ENCODE measurements at regions not wholly inside any gene's neighbourhood (a gene's known extent, or its start where the extent isn't known, plus 50 kb on each side); places are given as distances from the start of the nearest gene placed in this dataset.

- no peak for DNase-seq (ENCODE audit: low read depth)
- TF ChIP-seq CTCF (IDR thresholded peaks at IDR 0.05; ENCODE audit: control insufficient read depth, extremely low read depth, insufficient read depth), result no peak
- H3K4me3 ChIP-seq (ENCODE audit: low read depth, low read length), result no peak overlapping the region
Measured at GRCh38 chr14:103267226-103267910, 66.7 kb upstream of the EIF5 start.

GRCh38 chr14:103271189-103271588 lies 62.8 kb upstream of the EIF5 start:
- TF ChIP-seq CTCF (IDR thresholded peaks at IDR 0.05; ENCODE audit: control insufficient read depth, extremely low read depth, insufficient read depth), result no peak
- H3K4me3 ChIP-seq (ENCODE audit: low read depth, low read length), result no peak overlapping the region
- DNase-seq (ENCODE audit: low read depth), result no peak

GRCh38 chr14:103273145-103273744 lies 60.8 kb upstream of the EIF5 start:
- no peak overlapping the region for H3K4me3 ChIP-seq (ENCODE audit: low read depth, low read length)
- TF ChIP-seq CTCF (IDR thresholded peaks at IDR 0.05; ENCODE audit: control insufficient read depth, extremely low read depth, insufficient read depth), result no peak
- DNase-seq (ENCODE audit: low read depth), result no peak

- no peak for DNase-seq (ENCODE audit: low read depth)
- TF ChIP-seq CTCF (IDR thresholded peaks at IDR 0.05; ENCODE audit: control insufficient read depth, extremely low read depth, insufficient read depth), result no peak
- H3K4me3 ChIP-seq (ENCODE audit: low read depth, low read length), result no peak overlapping the region
Measured at GRCh38 chr14:103273745-103274615, 60.1 kb upstream of the EIF5 start.

GRCh38 chr14:103275000-103275399 lies 59.0 kb upstream of the EIF5 start:
- H3K4me3 ChIP-seq (ENCODE audit: low read depth, low read length), result no peak overlapping the region
- no peak for DNase-seq (ENCODE audit: low read depth)
- no peak for TF ChIP-seq CTCF (IDR thresholded peaks at IDR 0.05; ENCODE audit: control insufficient read depth, extremely low read depth, insufficient read depth)

GRCh38 chr14:103277931-103278330 lies 56.1 kb upstream of the EIF5 start:
- DNase-seq (ENCODE audit: low read depth), result no peak
- no peak overlapping the region for H3K4me3 ChIP-seq (ENCODE audit: low read depth, low read length)
- TF ChIP-seq CTCF (IDR thresholded peaks at IDR 0.05; ENCODE audit: control insufficient read depth, extremely low read depth, insufficient read depth), result no peak

All from LNCaP clone FGC (cell line).